ENCODE measurements at regions not wholly inside any gene's neighbourhood (a gene's known extent, or its start where the extent isn't known, plus 50 kb on each side); places are given as distances from the start of the nearest gene placed in this dataset.
A peak's percentile ranks its signal among the peaks of the same experiment; 100 is the strongest.
"Not testable (repeated sequence)": the region's sequence is repeated elsewhere in the genome, so short reads cannot be mapped to it uniquely, and the experiment has no call there.

- ChIA-PET POLR2A (no interaction called here), CTCF (no interaction called here)
- TF ChIP-seq CTBP1 (IDR thresholded peaks at IDR 0.05; ENCODE audit: borderline replicate concordance), result no peak
- no peak for TF ChIP-seq NFRKB (IDR thresholded peaks at IDR 0.05)
- no peak for TF ChIP-seq ZNF384 (IDR thresholded peaks at IDR 0.05)
- no peak for TF ChIP-seq FOXA1 (IDR thresholded peaks at IDR 0.05)
- no peak for TF ChIP-seq ELF4 (IDR thresholded peaks at IDR 0.05)
- no peak for TF ChIP-seq TARDBP (IDR thresholded peaks at IDR 0.05)
- peak; percentile 6 for DNase-seq (ENCODE audit: extremely low spot score)
Observed at GRCh38 chr3:167001374-167001773, 378.7 kb downstream of the ZBBX start.

GRCh38 chr3:166993015-166993630 is 387.0 kb downstream of the ZBBX start:
- POLR2A ChIA-PET, result no interaction called here
- TF ChIP-seq HDGF (IDR thresholded peaks at IDR 0.05; ENCODE audit: borderline replicate concordance) (no peak), PKNOX1 (IDR thresholded peaks at IDR 0.05) (no peak), BHLHE40 (IDR thresholded peaks at IDR 0.05; ENCODE audit: borderline replicate concordance) (no peak), FOXK2 (IDR thresholded peaks at IDR 0.05) (no peak), TARDBP (IDR thresholded peaks at IDR 0.05) (no peak), ARNT (IDR thresholded peaks at IDR 0.05) (no peak), SP1 (IDR thresholded peaks at IDR 0.05) (no peak)
- DNase-seq (ENCODE audit: extremely low spot score), result no peak
- CTCF ChIA-PET, result no interaction called here

GRCh38 chr3:166986000-166986399 is 394.1 kb downstream of the ZBBX start:
- CTCF ChIA-PET, result no interaction called here
- DNase-seq (ENCODE audit: extremely low spot score), result no peak
- POLR2A ChIA-PET, result no interaction called here
- no peak for TF ChIP-seq BHLHE40 (IDR thresholded peaks at IDR 0.05; ENCODE audit: borderline replicate concordance)
- TF ChIP-seq SP1 (IDR thresholded peaks at IDR 0.05), result no peak
- TF ChIP-seq FOXM1 (IDR thresholded peaks at IDR 0.05; ENCODE audit: borderline replicate concordance), result no peak
- TF ChIP-seq CTBP1 (IDR thresholded peaks at IDR 0.05; ENCODE audit: borderline replicate concordance), result no peak
- TF ChIP-seq NFRKB (IDR thresholded peaks at IDR 0.05), result no peak
- TF ChIP-seq TARDBP (IDR thresholded peaks at IDR 0.05), result no peak
- no peak for TF ChIP-seq ZNF384 (IDR thresholded peaks at IDR 0.05)
- no peak for TF ChIP-seq ARNT (IDR thresholded peaks at IDR 0.05)
- TF ChIP-seq FOXA1 (IDR thresholded peaks at IDR 0.05), result no peak
- TF ChIP-seq HDGF (IDR thresholded peaks at IDR 0.05; ENCODE audit: borderline replicate concordance), result no peak
- no peak for TF ChIP-seq L3MBTL2 (conservative IDR thresholded peaks at IDR 0.05)
- TF ChIP-seq PKNOX1 (IDR thresholded peaks at IDR 0.05), result no peak
- no peak for TF ChIP-seq SUZ12 (IDR thresholded peaks at IDR 0.05)
- TF ChIP-seq ELF4 (IDR thresholded peaks at IDR 0.05), result no peak
- TF ChIP-seq FOXK2 (IDR thresholded peaks at IDR 0.05), result no peak
- no peak for TF ChIP-seq LEF1 (IDR thresholded peaks at IDR 0.05; ENCODE audit: borderline replicate concordance)

- CTCF ChIA-PET; DNase-seq (ENCODE audit: extremely low spot score); POLR2A ChIA-PET: not testable (repeated sequence)
Observed at GRCh38 chr3:166975796-166976195, 404.3 kb downstream of the ZBBX start.

- CTCF ChIA-PET; POLR2A ChIA-PET; DNase-seq (ENCODE audit: extremely low spot score): not testable (repeated sequence)
Observed at GRCh38 chr3:166967714-166968113, 412.4 kb downstream of the ZBBX start.

GRCh38 chr3:166962911-166963310 is 417.2 kb downstream of the ZBBX start:
- TF ChIP-seq LEF1 (IDR thresholded peaks at IDR 0.05; ENCODE audit: borderline replicate concordance) (no peak), FOXM1 (IDR thresholded peaks at IDR 0.05; ENCODE audit: borderline replicate concordance) (no peak), SP1 (IDR thresholded peaks at IDR 0.05) (no peak), SUZ12 (IDR thresholded peaks at IDR 0.05) (no peak), ELF4 (IDR thresholded peaks at IDR 0.05) (no peak), PKNOX1 (IDR thresholded peaks at IDR 0.05) (no peak)
- CTCF ChIA-PET, result no interaction called here
- no peak for DNase-seq (ENCODE audit: extremely low spot score)
- POLR2A ChIA-PET, result no interaction called here

GRCh38 chr3:166957121-166957520 is 423.0 kb downstream of the ZBBX start:
- DNase-seq (ENCODE audit: extremely low spot score), result no peak
- TF ChIP-seq ELF4 (IDR thresholded peaks at IDR 0.05) (no peak), FOXM1 (IDR thresholded peaks at IDR 0.05; ENCODE audit: borderline replicate concordance) (no peak), BHLHE40 (IDR thresholded peaks at IDR 0.05; ENCODE audit: borderline replicate concordance) (no peak), PKNOX1 (IDR thresholded peaks at IDR 0.05) (no peak), FOXA1 (IDR thresholded peaks at IDR 0.05) (no peak), ARNT (IDR thresholded peaks at IDR 0.05) (no peak), SUZ12 (IDR thresholded peaks at IDR 0.05) (no peak), TARDBP (IDR thresholded peaks at IDR 0.05) (no peak), L3MBTL2 (conservative IDR thresholded peaks at IDR 0.05) (no peak), ZNF384 (IDR thresholded peaks at IDR 0.05) (no peak), CTBP1 (IDR thresholded peaks at IDR 0.05; ENCODE audit: borderline replicate concordance) (no peak), SP1 (IDR thresholded peaks at IDR 0.05) (no peak)
- CTCF ChIA-PET, result no interaction called here
- POLR2A ChIA-PET, result no interaction called here
